ENCODE measurements at regions not wholly inside any gene's neighbourhood (a gene's known extent, or its start where the extent isn't known, plus 50 kb on each side); places are given as distances from the start of the nearest gene placed in this dataset.
"Not testable (repeated sequence)": the region's sequence is repeated elsewhere in the genome, so short reads cannot be mapped to it uniquely, and the experiment has no call there.

GRCh38 chr1:208349694-208350330 lies 105.6 kb upstream of the PLXNA2 start:
- no peak for DNase-seq

DNA sequence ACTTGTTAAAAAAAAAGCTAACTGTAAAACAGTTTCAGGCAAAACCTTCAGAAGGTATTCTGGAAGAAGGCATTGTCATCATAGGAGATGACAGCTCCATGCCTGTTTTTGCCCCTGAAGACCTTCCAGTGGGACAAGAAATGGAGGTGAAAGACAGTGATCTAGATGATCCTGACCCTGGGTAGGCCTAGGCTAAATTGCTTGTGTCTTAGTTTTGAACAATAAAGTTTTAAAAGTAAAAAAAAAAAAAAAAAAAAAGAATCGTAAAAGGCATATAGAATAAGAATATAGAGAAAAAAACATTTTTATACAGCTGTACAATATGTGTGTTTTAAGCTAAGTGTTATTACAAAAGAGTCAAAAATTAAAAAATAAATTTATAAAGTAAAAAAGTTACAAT lies 106.6 kb upstream of the PLXNA2 start:
- DNase-seq, result no peak

DNA sequence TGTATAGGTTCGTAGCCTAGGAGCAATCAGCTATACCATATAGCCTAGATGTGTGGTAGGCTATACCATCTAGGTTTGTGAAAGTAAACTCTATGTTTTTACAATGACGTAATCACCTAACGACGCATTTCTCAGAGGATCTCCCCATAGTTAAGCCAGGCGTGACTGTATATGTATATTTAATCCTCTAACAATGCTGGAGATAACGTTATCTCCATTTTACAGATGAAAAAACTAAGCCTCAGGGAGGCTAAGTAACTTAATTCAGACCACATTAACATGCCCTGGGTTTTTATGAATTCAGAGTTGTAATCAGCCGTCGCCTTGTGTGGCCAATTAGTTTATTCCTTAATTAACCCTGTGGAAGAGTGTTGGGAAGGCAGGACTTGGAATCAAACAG lies 107.7 kb upstream of the PLXNA2 start:
- DNase-seq, result no peak

DNA sequence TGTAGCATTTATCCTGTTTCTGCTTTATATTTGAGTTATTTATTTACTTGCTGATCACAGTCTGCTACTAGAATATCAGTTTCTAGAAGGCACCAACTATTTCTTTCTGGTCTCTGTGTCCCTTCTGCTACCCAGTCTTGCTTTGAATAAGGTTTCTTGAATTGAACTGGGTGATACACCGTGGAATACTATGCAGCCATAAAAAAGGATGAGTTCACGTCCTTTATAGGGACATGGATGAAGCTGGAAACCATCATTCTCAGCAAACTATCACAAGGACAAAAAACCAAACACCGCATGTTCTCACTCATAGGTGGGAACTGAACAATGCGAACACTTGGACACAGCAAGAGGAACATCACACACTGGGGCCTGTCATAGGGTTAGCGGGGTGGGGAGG lies 109.6 kb upstream of the PLXNA2 start:
- DNase-seq, result not testable (repeated sequence)

- no peak for DNase-seq
Observed at GRCh38 chr1:208357644-208358507, 113.7 kb upstream of the PLXNA2 start.

- no peak for DNase-seq
Observed at GRCh38 chr1:208358651-208359050, 114.5 kb upstream of the PLXNA2 start.

DNA sequence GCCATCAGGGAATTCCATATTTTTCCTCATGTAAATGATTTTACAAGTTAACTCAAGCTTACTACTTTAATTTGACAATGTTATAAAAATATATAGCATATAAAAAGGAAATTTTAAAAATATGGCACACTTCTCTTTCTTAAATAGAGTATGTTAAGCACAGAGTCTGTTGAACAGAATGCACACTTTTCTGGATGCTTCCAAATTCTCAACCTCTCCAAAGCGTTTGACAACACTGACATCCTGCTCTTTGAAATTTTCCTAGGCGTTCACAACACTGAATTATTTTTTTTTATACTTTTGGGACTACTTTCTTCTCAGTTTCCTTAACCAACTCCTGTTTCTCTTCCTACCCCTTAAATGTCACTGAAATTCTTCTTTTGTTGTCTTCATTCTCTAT lies 117.8 kb upstream of the PLXNA2 start:
- DNase-seq, result no peak

DNA sequence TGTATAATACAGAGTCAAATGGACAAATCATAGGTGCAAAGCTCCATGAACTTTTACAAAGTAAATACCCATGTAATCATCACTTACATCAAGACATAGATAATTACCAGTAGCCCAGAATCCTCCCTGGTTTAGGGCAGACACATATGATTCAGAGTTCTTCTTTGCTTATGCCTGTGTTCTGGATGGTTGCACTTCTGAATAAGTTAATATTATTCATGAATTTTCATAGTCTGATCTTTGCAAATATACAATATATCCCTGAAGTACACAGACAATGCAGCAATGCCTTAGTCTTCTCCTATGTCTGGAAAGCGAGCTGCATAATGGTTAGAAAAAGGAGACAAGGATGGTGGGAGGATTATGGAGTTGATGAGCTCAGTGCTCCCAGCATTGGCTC lies 122.4 kb upstream of the PLXNA2 start:
- no peak for DNase-seq

GRCh38 chr1:208369045-208369444 lies 124.9 kb upstream of the PLXNA2 start:
- DNase-seq, result no peak

DNA sequence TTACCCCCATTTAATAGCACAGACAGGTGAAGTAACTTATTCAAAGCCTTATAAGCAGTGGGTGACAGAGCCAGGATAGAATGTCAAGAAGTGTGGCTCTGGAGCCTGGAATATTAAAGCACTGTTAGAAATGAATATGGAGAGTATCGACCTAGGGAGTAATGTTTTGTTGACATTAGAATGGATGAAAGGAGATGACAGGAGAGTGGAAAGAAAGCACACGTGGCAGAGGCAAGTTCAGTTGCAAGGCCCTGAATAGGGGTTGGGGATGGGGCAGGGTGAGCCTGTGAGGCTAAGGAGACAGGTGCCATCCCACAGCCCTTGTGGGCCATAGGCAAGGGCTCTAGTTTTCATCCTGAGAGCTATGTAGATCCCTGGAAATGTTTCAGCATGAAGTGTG lies 125.5 kb upstream of the PLXNA2 start:
- no peak for DNase-seq

- DNase-seq, result no peak
Observed at GRCh38 chr1:208374391-208374941, 130.3 kb upstream of the PLXNA2 start.

DNA sequence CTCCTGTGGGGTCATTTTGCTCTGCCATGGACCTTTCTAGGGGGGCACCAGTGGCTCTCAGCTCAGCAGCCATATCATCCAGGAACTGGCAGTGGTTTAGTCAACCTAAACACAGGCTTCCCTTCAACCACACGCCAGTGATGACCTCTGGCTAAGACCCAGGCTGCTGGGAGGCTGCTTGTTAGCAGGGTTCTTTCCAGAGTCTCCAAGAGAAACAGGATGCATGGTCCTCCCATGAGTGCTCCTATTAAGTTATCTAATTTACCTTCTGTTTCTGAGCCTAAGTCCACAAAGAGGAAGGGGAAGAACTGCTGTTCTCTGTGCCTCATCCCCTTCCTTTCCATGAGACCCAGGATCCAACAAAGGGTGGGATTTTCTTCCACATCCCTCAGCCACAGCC lies 137.3 kb upstream of the PLXNA2 start:
- no peak for DNase-seq

GRCh38 chr1:208387908-208388811 lies 144.0 kb upstream of the PLXNA2 start:
- no peak for DNase-seq

DNA sequence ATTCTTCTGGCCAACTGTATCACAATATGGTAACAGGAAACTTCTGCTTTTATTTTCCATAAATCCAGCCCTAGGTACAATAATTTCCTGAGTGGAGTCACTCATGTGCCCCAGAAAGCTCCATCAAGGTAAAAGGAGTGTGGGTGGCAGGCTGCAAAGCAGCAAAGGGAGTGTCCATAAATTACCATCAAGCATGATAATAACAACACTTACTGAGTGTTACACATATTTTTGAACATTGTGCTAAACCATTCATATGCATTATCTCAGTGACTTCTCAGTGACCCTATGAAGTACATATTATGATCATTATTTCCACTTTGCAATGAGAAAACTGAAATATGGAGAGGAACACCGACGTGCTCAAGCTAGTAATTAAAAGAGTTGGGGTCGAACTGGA lies 149.2 kb upstream of the PLXNA2 start:
- no peak for DNase-seq

GRCh38 chr1:208393826-208394225 lies 149.6 kb upstream of the PLXNA2 start:
- no peak for DNase-seq

- DNase-seq, result no peak
Observed at GRCh38 chr1:208397286-208397685, 153.1 kb upstream of the PLXNA2 start.

DNA sequence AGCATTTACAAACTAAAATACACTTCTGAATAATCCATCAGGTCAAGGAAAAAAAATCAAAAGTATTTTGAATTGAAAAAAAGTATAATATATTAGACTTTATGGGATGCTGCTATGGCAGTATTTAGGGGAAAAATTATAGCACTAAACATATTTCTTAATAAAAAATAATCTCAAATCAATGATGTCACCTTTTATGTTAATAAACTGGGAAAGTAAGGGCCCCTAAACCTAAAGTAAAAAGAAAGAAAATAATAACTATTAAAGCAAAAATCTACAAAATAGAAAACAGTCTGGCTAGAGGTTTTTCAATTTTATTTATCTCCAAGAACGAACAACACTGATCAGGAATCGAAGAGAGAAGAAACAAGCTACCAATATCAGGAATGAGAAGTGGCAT lies 160.8 kb upstream of the PLXNA2 start:
- no peak for DNase-seq

- DNase-seq, result no peak
Observed at GRCh38 chr1:208409176-208409575, 165.0 kb upstream of the PLXNA2 start.

DNA sequence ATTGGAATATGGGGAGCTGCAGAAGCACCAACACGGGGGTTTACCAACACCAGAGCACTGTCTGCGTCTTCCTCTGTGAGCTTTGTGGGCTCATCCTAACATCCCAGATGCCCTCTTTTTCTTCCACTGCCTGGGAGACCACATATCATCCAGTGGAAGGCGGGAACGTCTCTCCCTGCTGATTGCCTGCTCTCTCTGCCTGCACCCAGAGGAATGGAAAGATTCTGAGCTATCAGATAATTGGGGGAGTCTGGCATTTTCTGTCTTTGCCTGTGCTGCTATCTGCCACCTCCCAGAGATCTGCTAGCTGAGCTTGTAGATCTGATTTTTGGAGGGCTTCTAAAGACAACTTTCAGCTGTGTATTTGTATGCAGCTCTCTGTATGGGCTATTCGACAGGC lies 166.2 kb upstream of the PLXNA2 start:
- DNase-seq, result no peak

DNA sequence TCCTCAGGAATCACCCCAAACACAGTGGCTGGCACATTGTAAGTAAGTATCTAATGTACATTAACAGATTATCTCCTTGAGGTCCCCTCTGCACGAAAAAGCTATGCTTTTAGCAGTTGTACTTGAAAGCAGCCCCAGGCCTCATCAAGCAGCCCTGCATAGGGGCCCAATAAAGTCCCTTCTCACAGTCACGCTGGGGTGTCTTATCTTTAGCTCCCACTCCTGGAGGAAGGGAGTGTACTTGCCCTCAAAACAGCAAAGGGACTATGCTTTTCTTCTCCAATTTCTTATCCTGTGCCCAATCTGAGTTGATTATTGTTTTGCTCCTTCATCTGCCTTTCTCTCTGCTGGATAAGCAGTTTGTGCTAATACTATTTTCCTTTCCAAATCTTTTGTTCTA lies 168.8 kb upstream of the PLXNA2 start:
- no peak for DNase-seq

DNA sequence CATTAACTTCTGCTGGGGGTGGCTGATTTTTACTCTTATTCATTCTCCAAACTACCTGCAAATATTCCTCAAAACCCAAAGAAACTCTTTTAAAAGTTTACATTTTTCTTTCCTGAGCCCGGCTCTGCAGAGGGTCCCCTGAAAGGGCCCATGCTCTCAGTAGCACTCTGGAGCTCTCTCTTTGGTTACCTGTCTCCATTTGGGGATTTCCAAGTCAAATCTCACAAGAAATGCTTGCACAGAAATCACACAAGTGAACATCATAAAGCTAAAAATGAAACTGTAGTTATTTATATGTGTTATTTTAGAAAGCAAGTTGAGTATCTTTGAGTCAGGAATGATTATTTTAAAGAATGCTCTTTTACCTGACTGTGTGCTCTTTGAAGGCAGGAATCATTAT lies 174.5 kb upstream of the PLXNA2 start:
- no peak for DNase-seq

GRCh38 chr1:208419746-208420420 lies 175.7 kb upstream of the PLXNA2 start:
- DNase-seq, result no peak

DNA sequence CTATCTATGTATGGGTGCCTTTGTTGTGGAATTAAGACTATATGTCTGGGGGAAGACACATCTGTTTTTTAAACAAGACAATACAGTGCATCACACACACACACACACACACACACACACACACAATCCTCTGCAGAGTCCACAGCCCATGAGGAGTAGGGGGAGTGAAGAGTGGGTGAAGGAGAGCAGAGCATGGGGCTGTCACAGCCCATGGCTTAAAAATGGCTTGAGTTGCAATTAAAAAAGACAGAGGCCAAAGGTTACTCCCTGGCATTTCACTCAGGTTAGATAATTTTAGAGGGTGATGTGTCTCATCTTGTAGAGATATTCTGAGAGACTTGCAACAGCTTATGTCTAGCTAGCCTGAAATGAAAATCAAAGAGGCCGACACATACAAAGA lies 176.5 kb upstream of the PLXNA2 start:
- DNase-seq, result no peak
